ENCODE measurements at regions not wholly inside any gene's neighbourhood (a gene's known extent, or its start where the extent isn't known, plus 50 kb on each side); places are given as distances from the start of the nearest gene placed in this dataset.

DNA sequence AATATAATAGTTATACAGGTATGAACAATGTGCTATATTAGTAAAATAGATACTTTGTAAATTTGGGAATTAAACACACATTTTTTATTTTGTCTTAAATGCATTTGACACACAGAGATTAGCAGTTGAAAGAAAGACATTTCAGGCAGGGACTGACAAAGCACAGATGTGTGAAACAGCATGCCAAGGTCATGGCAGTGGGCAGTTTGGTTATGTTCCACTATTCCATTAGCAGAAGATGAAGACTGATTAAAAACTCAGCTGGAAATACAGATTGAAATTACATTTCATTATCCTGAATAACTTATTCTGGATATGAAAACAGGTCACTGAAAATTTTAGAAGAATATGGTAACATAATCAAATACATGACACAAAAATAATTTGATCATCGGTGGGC, 669.8 kb upstream of the LRFN5 start:
- WGBS: 86% methylated on average over 1 of the region's 1 CpG
- no peaks in the 10 kb centered on the region for H3K9me3 ChIP-seq (ENCODE audit: control insufficient read depth in 4 of 4, low read length in 3 of 4)
- no peak overlapping the region for H3K4me3 ChIP-seq (ENCODE audit: low read depth in 1 of 3, low read length in 3 of 3)
- H3K4me1 ChIP-seq (ENCODE audit: control insufficient read depth in 4 of 4, insufficient read depth in 4 of 4, low read length in 3 of 4): no peaks in the 10 kb centered on the region
- TF ChIP-seq YY1 (IDR thresholded peaks at IDR 0.05): no peak
- TF ChIP-seq, protein P1, sequence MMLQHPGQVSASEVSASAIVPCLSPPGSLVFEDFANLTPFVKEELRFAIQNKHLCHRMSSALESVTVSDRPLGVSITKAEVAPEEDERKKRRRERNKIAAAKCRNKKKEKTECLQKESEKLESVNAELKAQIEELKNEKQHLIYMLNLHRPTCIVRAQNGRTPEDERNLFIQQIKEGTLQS (IDR thresholded peaks at IDR 0.05): no peak
- TF ChIP-seq FOXA1 (IDR thresholded peaks at IDR 0.05): no peak
- TF ChIP-seq, protein P2, sequence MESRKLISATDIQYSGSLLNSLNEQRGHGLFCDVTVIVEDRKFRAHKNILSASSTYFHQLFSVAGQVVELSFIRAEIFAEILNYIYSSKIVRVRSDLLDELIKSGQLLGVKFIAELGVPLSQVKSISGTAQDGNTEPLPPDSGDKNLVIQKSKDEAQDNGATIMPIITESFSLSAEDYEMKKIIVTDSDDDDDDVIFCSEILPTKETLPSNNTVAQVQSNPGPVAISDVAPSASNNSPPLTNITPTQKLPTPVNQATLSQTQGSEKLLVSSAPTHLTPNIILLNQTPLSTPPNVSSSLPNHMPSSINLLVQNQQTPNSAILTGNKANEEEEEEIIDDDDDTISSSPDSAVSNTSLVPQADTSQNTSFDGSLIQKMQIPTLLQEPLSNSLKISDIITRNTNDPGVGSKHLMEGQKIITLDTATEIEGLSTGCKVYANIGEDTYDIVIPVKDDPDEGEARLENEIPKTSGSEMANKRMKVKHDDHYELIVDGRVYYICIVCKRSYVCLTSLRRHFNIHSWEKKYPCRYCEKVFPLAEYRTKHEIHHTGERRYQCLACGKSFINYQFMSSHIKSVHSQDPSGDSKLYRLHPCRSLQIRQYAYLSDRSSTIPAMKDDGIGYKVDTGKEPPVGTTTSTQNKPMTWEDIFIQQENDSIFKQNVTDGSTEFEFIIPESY (IDR thresholded peaks at IDR 0.05): no peak
- no peak for TF ChIP-seq EGR1 (IDR thresholded peaks at IDR 0.05; ENCODE audit: low read depth in 2 of 2)
- no peak for TF ChIP-seq SP1 (IDR thresholded peaks at IDR 0.05)
- no peak for TF ChIP-seq JUND (IDR thresholded peaks at IDR 0.05)
- DNase-seq (ENCODE audit: low spot score): no peak
- H3K27me3 ChIP-seq (ENCODE audit: control insufficient read depth in 4 of 4, insufficient read depth in 4 of 4, low read length in 3 of 4): no peaks in the 10 kb centered on the region
- H3K27ac ChIP-seq (ENCODE audit: low read depth in 1 of 2, low read length in 2 of 2): no peak overlapping the region
- H3K9ac ChIP-seq (ENCODE audit: low read depth in 1 of 2, low read length in 2 of 2): no peak overlapping the region
- H3K36me3 ChIP-seq (ENCODE audit: control insufficient read depth in 4 of 4, insufficient read depth in 3 of 4, low read depth in 1 of 4, low read length in 3 of 4): no peaks in the 10 kb centered on the region

DNA sequence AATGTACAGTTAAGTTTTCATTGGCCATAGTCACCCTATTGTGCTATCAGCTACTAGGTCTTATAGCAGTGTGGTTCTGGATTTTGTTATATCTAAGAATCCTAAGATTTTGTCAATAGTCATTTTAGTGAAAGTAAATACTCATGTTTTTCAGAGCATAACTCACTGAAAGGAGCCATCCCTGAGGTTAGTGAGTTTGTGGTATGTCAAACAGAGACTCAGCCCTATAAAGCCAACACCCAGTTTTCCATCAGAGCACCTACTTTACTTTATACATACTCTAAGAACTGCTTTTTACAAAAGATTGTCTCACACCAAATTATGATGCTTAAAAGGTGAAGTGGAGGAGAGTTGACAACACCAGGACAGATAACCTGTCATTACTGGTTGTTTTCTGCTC, 686.3 kb upstream of the LRFN5 start:
- TF ChIP-seq JUND (IDR thresholded peaks at IDR 0.05) (no peak), YY1 (IDR thresholded peaks at IDR 0.05) (no peak), SP1 (IDR thresholded peaks at IDR 0.05) (no peak), HNF4A (conservative IDR thresholded peaks at IDR 0.05) (no peak), EGR1 (IDR thresholded peaks at IDR 0.05; ENCODE audit: low read depth in 2 of 2) (no peak), GABPA (IDR thresholded peaks at IDR 0.05 in 1 of 2, conservative IDR thresholded peaks at IDR 0.05 in 1 of 2) (no peak), NR2F2 (IDR thresholded peaks at IDR 0.05) (no peak), HNF4G (IDR thresholded peaks at IDR 0.05) (no peak), RXRA (IDR thresholded peaks at IDR 0.05) (no peak), FOXA2 (IDR thresholded peaks at IDR 0.05) (no peak)
- TF ChIP-seq, protein P3, sequence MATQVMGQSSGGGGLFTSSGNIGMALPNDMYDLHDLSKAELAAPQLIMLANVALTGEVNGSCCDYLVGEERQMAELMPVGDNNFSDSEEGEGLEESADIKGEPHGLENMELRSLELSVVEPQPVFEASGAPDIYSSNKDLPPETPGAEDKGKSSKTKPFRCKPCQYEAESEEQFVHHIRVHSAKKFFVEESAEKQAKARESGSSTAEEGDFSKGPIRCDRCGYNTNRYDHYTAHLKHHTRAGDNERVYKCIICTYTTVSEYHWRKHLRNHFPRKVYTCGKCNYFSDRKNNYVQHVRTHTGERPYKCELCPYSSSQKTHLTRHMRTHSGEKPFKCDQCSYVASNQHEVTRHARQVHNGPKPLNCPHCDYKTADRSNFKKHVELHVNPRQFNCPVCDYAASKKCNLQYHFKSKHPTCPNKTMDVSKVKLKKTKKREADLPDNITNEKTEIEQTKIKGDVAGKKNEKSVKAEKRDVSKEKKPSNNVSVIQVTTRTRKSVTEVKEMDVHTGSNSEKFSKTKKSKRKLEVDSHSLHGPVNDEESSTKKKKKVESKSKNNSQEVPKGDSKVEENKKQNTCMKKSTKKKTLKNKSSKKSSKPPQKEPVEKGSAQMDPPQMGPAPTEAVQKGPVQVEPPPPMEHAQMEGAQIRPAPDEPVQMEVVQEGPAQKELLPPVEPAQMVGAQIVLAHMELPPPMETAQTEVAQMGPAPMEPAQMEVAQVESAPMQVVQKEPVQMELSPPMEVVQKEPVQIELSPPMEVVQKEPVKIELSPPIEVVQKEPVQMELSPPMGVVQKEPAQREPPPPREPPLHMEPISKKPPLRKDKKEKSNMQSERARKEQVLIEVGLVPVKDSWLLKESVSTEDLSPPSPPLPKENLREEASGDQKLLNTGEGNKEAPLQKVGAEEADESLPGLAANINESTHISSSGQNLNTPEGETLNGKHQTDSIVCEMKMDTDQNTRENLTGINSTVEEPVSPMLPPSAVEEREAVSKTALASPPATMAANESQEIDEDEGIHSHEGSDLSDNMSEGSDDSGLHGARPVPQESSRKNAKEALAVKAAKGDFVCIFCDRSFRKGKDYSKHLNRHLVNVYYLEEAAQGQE (IDR thresholded peaks at IDR 0.05): no peak
- TF ChIP-seq, protein P4, sequence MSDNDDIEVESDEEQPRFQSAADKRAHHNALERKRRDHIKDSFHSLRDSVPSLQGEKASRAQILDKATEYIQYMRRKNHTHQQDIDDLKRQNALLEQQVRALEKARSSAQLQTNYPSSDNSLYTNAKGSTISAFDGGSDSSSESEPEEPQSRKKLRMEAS (IDR thresholded peaks at IDR 0.05): no peak
- TF ChIP-seq, protein P5, sequence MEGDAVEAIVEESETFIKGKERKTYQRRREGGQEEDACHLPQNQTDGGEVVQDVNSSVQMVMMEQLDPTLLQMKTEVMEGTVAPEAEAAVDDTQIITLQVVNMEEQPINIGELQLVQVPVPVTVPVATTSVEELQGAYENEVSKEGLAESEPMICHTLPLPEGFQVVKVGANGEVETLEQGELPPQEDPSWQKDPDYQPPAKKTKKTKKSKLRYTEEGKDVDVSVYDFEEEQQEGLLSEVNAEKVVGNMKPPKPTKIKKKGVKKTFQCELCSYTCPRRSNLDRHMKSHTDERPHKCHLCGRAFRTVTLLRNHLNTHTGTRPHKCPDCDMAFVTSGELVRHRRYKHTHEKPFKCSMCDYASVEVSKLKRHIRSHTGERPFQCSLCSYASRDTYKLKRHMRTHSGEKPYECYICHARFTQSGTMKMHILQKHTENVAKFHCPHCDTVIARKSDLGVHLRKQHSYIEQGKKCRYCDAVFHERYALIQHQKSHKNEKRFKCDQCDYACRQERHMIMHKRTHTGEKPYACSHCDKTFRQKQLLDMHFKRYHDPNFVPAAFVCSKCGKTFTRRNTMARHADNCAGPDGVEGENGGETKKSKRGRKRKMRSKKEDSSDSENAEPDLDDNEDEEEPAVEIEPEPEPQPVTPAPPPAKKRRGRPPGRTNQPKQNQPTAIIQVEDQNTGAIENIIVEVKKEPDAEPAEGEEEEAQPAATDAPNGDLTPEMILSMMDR (IDR thresholded peaks at IDR 0.05; ENCODE audit: low read depth, low read length, missing input control): no peak
- TF ChIP-seq, protein P2 (IDR thresholded peaks at IDR 0.05): no peak
- TF ChIP-seq, protein P1 (IDR thresholded peaks at IDR 0.05): no peak

More for the DNA sequence above, 686.3 kb upstream of the LRFN5 start:
- DNase-seq (ENCODE audit: low spot score): no peak
- Histone ChIP-seq H3K4me3 (ENCODE audit: low read depth in 1 of 3, low read length in 3 of 3) (no peak overlapping the region), H3K36me3 (ENCODE audit: control insufficient read depth in 4 of 4, insufficient read depth in 3 of 4, low read depth in 1 of 4, low read length in 3 of 4) (no peaks in the 10 kb centered on the region), H3K4me1 (ENCODE audit: control insufficient read depth in 4 of 4, insufficient read depth in 4 of 4, low read length in 3 of 4) (no peaks in the 10 kb centered on the region), H3K27me3 (ENCODE audit: control insufficient read depth in 4 of 4, insufficient read depth in 4 of 4, low read length in 3 of 4) (no peaks in the 10 kb centered on the region), H3K9ac (ENCODE audit: low read depth in 1 of 2, low read length in 2 of 2) (no peak overlapping the region), H3K9me3 (ENCODE audit: control insufficient read depth in 4 of 4, low read length in 3 of 4) (no peaks in the 10 kb centered on the region), H3K27ac (ENCODE audit: low read depth in 1 of 2, low read length in 2 of 2) (no peak overlapping the region)
